Kidney (tissue), 13 donors: ENCODE measurements at regions not wholly inside any gene's neighbourhood (a gene's known extent, or its start where the extent isn't known, plus 50 kb on each side); places are given as distances from the start of the nearest gene placed in this dataset.
"Not testable (repeated sequence)": the region's sequence is repeated elsewhere in the genome, so short reads cannot be mapped to it uniquely, and the experiment has no call there.

Experiments
- DNase-seq, 5 donors: peaks; one replicate each; pipeline ENCODE4 v3.0.0-alpha.2; 2013 to 2020
- FAIRE-seq: peaks from 2 replicates; lab custom pipeline; 2012; peaks lifted over from hg19 to GRCh38; lab: Jason Lieb, UNC
- H3K27ac ChIP-seq, 2 donors: one replicate each; pipeline ENCODE4 v1.7.0; 2013; ENCODE audit warnings: low read depth in 2 of 2, low read length in 2 of 2, inconsistent platforms in 1 of 2
- H3K27me3 ChIP-seq: one replicate; pipeline ENCODE4 v1.7.1; 2013; ENCODE audit warnings: low read length, inconsistent platforms; ENCODE audit not compliant: control insufficient read depth, insufficient read depth
- H3K36me3 ChIP-seq, 3 donors: one replicate each; pipeline versions ENCODE4 v1.7.0 to v1.7.1; 2013; ENCODE audit warnings: low read length in 3 of 3, control low read depth in 1 of 3, inconsistent platforms in 1 of 3; ENCODE audit not compliant: insufficient read depth in 3 of 3, control insufficient read depth in 2 of 3
- H3K4me1 ChIP-seq, 3 donors: one replicate each; pipeline versions ENCODE4 v1.7.0 to v1.7.1; 2013; ENCODE audit warnings: low read length in 3 of 3, inconsistent platforms in 1 of 3, low read depth in 1 of 3; ENCODE audit not compliant: control insufficient read depth in 2 of 3, insufficient read depth in 2 of 3
- H3K4me3 ChIP-seq, 3 donors: one replicate each; pipeline versions ENCODE4 v1.7.0 to v1.8.1; 2013; ENCODE audit warnings: low read length in 3 of 3, control low read depth in 1 of 3, inconsistent platforms in 1 of 3
- H3K9ac ChIP-seq, 3 donors: one replicate each; pipeline versions ENCODE4 v1.7.0 to v1.7.1; 2013; ENCODE audit warnings: low read length in 3 of 3, control low read depth in 1 of 3, inconsistent platforms in 1 of 3
- H3K9me3 ChIP-seq, 3 donors: one replicate each; pipeline versions ENCODE4 v1.7.0 to v1.7.1; 2013; ENCODE audit warnings: low read length in 3 of 3, control low read depth in 1 of 3, inconsistent platforms in 1 of 3; ENCODE audit not compliant: control insufficient read depth in 2 of 3, insufficient read depth in 1 of 3
- CTCF ChIP-seq: IDR thresholded peaks from 3 replicates; pipeline ENCODE4 v1.5.1; 2012; ENCODE audit warnings: mild to moderate bottlenecking, moderate library complexity, borderline replicate concordance; ENCODE audit not compliant: insufficient read depth; ENCODE audit errors: extremely low read depth
- intact Hi-C: fragments of 100-400 bp; cut with DNase I; formaldehyde crosslinking; loops from one replicate; pipeline ENCODE4 v1.11.1; 2022
- donor health status: control.
- donor health status: control.
- donor health status: control.
- donor health status: control.
- donor health status: control.
- donor health status: DM: yes; HTN: yes; CAD: no.
- donor health status: Normal renal cell carcinoma (clear cell type).

DNA sequence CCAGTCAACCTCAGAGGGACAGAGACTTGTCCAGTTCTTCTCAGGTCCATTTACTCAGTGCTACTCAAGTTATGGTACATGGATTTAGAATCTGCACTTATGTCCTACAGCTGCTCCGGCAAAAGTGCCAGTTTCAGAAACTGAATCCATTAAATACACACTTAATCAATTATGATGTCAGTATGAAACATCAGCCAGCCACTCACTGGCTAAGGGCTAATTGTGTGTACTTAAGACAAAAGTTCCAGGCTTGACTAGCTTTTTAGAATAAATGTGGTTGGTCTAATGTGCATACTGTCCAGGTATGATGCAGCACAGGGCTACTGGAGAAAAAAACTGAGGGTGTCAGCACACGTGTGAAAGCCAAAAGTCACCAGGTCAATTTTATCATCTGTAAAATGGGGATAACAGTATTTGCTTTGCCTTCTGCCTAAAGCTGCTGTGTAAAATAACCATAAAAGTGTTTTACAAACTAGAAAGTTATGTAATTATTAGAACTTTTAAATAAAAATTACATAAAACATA, 55.4 kb upstream of the CYP2D6 start:
- Histone ChIP-seq H3K9ac (no peak overlapping the region), H3K36me3 (no peaks in the 10 kb centered on the region), H3K4me3 (no peak overlapping the region), H3K4me1 (peaks cover 0 to 11% (median 0%) of the 10 kb centered on the region in 3 donors), H3K27ac (no peak overlapping the region), H3K9me3 (no peaks in the 10 kb centered on the region), H3K27me3 (no peaks in the 10 kb centered on the region)
- intact Hi-C loops: no loop called here
- TF ChIP-seq CTCF: no peak
- FAIRE-seq: no peak
- DNase-seq: no peak

GRCh38 chr22:42184852-42185251, 54.2 kb upstream of the CYP2D6 start:
- H3K36me3 ChIP-seq: no peaks in the 10 kb centered on the region
- H3K27me3 ChIP-seq: no peaks in the 10 kb centered on the region
- no peaks in the 10 kb centered on the region for H3K9me3 ChIP-seq
- FAIRE-seq (no peak), DNase-seq (no peak)
- TF ChIP-seq CTCF: no peak
- no peak overlapping the region for H3K4me3 ChIP-seq
- H3K4me1 ChIP-seq: peaks cover 0 to 9% (median 0%) of the 10 kb centered on the region in 3 donors
- no peak overlapping the region for H3K9ac ChIP-seq
- intact Hi-C loops: no loop called here
- H3K27ac ChIP-seq: no peak overlapping the region

DNA sequence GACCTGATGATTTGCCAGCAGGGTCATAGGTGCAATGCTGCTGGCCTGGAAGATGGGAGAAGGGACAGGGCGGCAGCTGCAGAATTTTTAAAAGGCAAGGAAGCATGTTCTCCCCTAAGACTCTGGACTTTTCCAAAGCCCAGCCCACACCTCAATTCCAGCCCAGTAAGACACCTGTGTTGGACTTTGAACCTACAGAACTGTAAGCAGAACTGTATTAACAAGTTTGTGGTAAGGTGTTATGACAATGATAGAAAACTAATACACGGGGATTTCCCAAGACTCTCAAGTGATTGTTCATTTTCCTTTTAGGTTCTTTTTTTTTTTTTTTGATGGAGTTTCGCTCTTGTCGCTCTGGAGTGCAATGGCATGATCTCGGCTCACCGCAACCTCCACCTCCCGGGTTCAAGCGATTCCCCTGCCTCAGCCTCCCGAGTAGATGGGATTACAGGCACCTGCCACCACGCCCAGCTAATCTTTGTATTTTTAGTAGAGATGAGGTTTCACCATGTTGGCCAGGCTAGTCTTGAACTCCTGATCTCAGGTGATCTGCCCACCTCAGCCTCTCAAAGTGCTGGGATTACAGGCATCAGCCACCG, 53.0 kb upstream of the CYP2D6 start:
- H3K27me3 ChIP-seq, H3K4me1 ChIP-seq, H3K9me3 ChIP-seq, DNase-seq, H3K36me3 ChIP-seq, intact Hi-C loops, H3K27ac ChIP-seq, H3K4me3 ChIP-seq, FAIRE-seq, H3K9ac ChIP-seq: not testable (repeated sequence)

GRCh38 chr22:42180349-42180842, 49.8 kb upstream of the CYP2D6 start:
- Histone ChIP-seq H3K36me3 (peaks cover 0 to 5% (median 0%) of the 10 kb centered on the region in 3 donors), H3K4me3 (no peak overlapping the region), H3K9me3 (no peaks in the 10 kb centered on the region), H3K4me1 (peaks cover 0 to 11% (median 0%) of the 10 kb centered on the region in 3 donors), H3K27ac (peak overlapping the region; percentile 16 to 33), H3K27me3 (no peaks in the 10 kb centered on the region), H3K9ac (no peak overlapping the region)
- intact Hi-C loops: no loop called here
- TF ChIP-seq CTCF: no peak
- no peak for FAIRE-seq
- DNase-seq: peak in 3 of 5 donors; percentile 22 to 63 (median 37)
